GM18502 (cell line): ENCODE measurements at regions not wholly inside any gene's neighbourhood (a gene's known extent, or its start where the extent isn't known, plus 50 kb on each side); places are given as distances from the start of the nearest gene placed in this dataset.

Source experiments
- ATAC-seq: cut with Tn5 transposase; IDR thresholded peaks from one replicate; pipeline ENCODE4 v1.9.1; 2021; ENCODE audit warnings: mild to moderate bottlenecking; ENCODE audit not compliant: unreplicated experiment, poor library complexity

GRCh38 chr4:123455360-123455759, 58.8 kb downstream of the SPRY1 start:
- no peak for ATAC-seq

GRCh38 chr4:123462007-123462406, 65.4 kb downstream of the SPRY1 start:
- ATAC-seq = no peak

GRCh38 chr4:123463869-123464268, 67.3 kb downstream of the SPRY1 start:
- ATAC-seq = no peak

- ATAC-seq = no peak
Observed at GRCh38 chr4:123465416-123465815, 68.8 kb downstream of the SPRY1 start.

- ATAC-seq = no peak
Observed at GRCh38 chr4:123466080-123466785, 69.6 kb downstream of the SPRY1 start.

GRCh38 chr4:123468479-123469031, 72.0 kb downstream of the SPRY1 start:
- ATAC-seq = no peak

GRCh38 chr4:123469245-123469644, 72.7 kb downstream of the SPRY1 start:
- ATAC-seq = no peak

- no peak for ATAC-seq
Observed at GRCh38 chr4:123469696-123470095, 73.1 kb downstream of the SPRY1 start.

GRCh38 chr4:123470640-123471039, 74.0 kb downstream of the SPRY1 start:
- no peak for ATAC-seq

- ATAC-seq = no peak
Observed at GRCh38 chr4:123471655-123472369, 75.2 kb downstream of the SPRY1 start.

- no peak for ATAC-seq
Observed at GRCh38 chr4:123474817-123475216, 78.2 kb downstream of the SPRY1 start.

GRCh38 chr4:123476089-123476488, 79.5 kb downstream of the SPRY1 start:
- ATAC-seq = no peak

- peak; percentile 74 for ATAC-seq
Observed at GRCh38 chr4:123477711-123478209, 81.2 kb downstream of the SPRY1 start.

GRCh38 chr4:123478859-123479345, 82.3 kb downstream of the SPRY1 start:
- ATAC-seq = peak; percentile 43

- no peak for ATAC-seq
Observed at GRCh38 chr4:123479944-123480343, 83.3 kb downstream of the SPRY1 start.

- no peak for ATAC-seq
Observed at GRCh38 chr4:123480706-123481418, 84.3 kb downstream of the SPRY1 start.

GRCh38 chr4:123481717-123482116, 85.1 kb downstream of the SPRY1 start:
- no peak for ATAC-seq

GRCh38 chr4:123484291-123484926, 87.8 kb downstream of the SPRY1 start:
- no peak for ATAC-seq

GRCh38 chr4:123485601-123486000, 89.0 kb downstream of the SPRY1 start:
- ATAC-seq = no peak

- peak; percentile 90 for ATAC-seq
Observed at GRCh38 chr4:123488916-123489315, 92.3 kb downstream of the SPRY1 start.
